ENCODE measurements at regions not wholly inside any gene's neighbourhood (a gene's known extent, or its start where the extent isn't known, plus 50 kb on each side); places are given as distances from the start of the nearest gene placed in this dataset.

GRCh38 chr5:117424559-117424958 is 849.9 kb upstream of the SEMA6A start:
- Histone ChIP-seq H3K4me3 (ENCODE audit: low read length) (no peak overlapping the region), H3K27ac (ENCODE audit: low read length) (no peak overlapping the region), H3K79me2 (ENCODE audit: low read length) (no peaks in the 10 kb centered on the region), H3K4me1 (ENCODE audit: low read length) (no peaks in the 10 kb centered on the region), H3K4me2 (ENCODE audit: low read depth, low read length) (no peak overlapping the region), H3K36me3 (replicated peaks; ENCODE audit: insufficient read depth, low read length) (no peaks in the 10 kb centered on the region), H3F3A (ENCODE audit: insufficient read depth, low read length) (no peaks in the 10 kb centered on the region), H3K9me2 (replicated peaks; ENCODE audit: insufficient read depth, low read length) (no peaks in the 10 kb centered on the region), H3K9ac (ENCODE audit: low read length) (no peak overlapping the region), H3K27me3 (replicated peaks; ENCODE audit: insufficient read depth, low read length) (no peaks in the 10 kb centered on the region), H2AFZ (ENCODE audit: low read length) (no peak overlapping the region), H4K20me1 (ENCODE audit: insufficient read depth, low read length) (no peaks in the 10 kb centered on the region), H3K9me3 (replicated peaks; ENCODE audit: insufficient read depth, low read length) (no peaks in the 10 kb centered on the region)
- TF ChIP-seq EZH2 (optimal IDR thresholded peaks at IDR 0.05; ENCODE audit: low read depth, low read length): no peak
- no peak for TF ChIP-seq CTCF (IDR thresholded peaks at IDR 0.05; ENCODE audit: low read length)
- no peak for TF ChIP-seq EZH2phosphoT487 (IDR thresholded peaks at IDR 0.05; ENCODE audit: low read length)
- DNase-seq: no peak

GRCh38 chr5:117417501-117417900 is 842.9 kb upstream of the SEMA6A start:
- DNase-seq: no peak
- no peak overlapping the region for H3K4me2 ChIP-seq (ENCODE audit: low read depth, low read length)
- no peaks in the 10 kb centered on the region for H3K9me2 ChIP-seq (replicated peaks; ENCODE audit: insufficient read depth, low read length)
- no peaks in the 10 kb centered on the region for H3K79me2 ChIP-seq (ENCODE audit: low read length)
- H3K4me3 ChIP-seq (ENCODE audit: low read length): no peak overlapping the region
- no peaks in the 10 kb centered on the region for H3K4me1 ChIP-seq (ENCODE audit: low read length)
- no peaks in the 10 kb centered on the region for H3F3A ChIP-seq (ENCODE audit: insufficient read depth, low read length)
- no peaks in the 10 kb centered on the region; the same call in 1 of the 2 replicates for H3K9me3 ChIP-seq (replicated peaks; ENCODE audit: insufficient read depth, low read length)
- H3K36me3 ChIP-seq (replicated peaks; ENCODE audit: insufficient read depth, low read length): no peaks in the 10 kb centered on the region
- H3K27me3 ChIP-seq (replicated peaks; ENCODE audit: insufficient read depth, low read length): no peaks in the 10 kb centered on the region
- TF ChIP-seq EZH2phosphoT487 (IDR thresholded peaks at IDR 0.05; ENCODE audit: low read length): no peak
- TF ChIP-seq CTCF (IDR thresholded peaks at IDR 0.05; ENCODE audit: low read length): no peak
- TF ChIP-seq EZH2 (optimal IDR thresholded peaks at IDR 0.05; ENCODE audit: low read depth, low read length): no peak
- H2AFZ ChIP-seq (ENCODE audit: low read length): no peak overlapping the region
- no peak overlapping the region for H3K27ac ChIP-seq (ENCODE audit: low read length)
- H3K9ac ChIP-seq (ENCODE audit: low read length): no peak overlapping the region
- H4K20me1 ChIP-seq (ENCODE audit: insufficient read depth, low read length): no peaks in the 10 kb centered on the region

- Histone ChIP-seq H4K20me1 (ENCODE audit: insufficient read depth, low read length) (no peaks in the 10 kb centered on the region), H3K27me3 (replicated peaks; ENCODE audit: insufficient read depth, low read length) (no peaks in the 10 kb centered on the region), H3K27ac (ENCODE audit: low read length) (no peak overlapping the region), H3K79me2 (ENCODE audit: low read length) (no peaks in the 10 kb centered on the region), H3K9me2 (replicated peaks; ENCODE audit: insufficient read depth, low read length) (no peaks in the 10 kb centered on the region), H3K4me3 (ENCODE audit: low read length) (no peak overlapping the region), H3K9me3 (replicated peaks; ENCODE audit: insufficient read depth, low read length) (no peaks in the 10 kb centered on the region; the same call in 1 of the 2 replicates), H3K4me2 (ENCODE audit: low read depth, low read length) (no peak overlapping the region), H3K9ac (ENCODE audit: low read length) (no peak overlapping the region), H3K4me1 (ENCODE audit: low read length) (no peaks in the 10 kb centered on the region), H2AFZ (ENCODE audit: low read length) (no peak overlapping the region), H3K36me3 (replicated peaks; ENCODE audit: insufficient read depth, low read length) (no peaks in the 10 kb centered on the region), H3F3A (ENCODE audit: insufficient read depth, low read length) (no peaks in the 10 kb centered on the region)
- no peak for DNase-seq
- TF ChIP-seq EZH2 (optimal IDR thresholded peaks at IDR 0.05; ENCODE audit: low read depth, low read length): no peak
- no peak for TF ChIP-seq CTCF (IDR thresholded peaks at IDR 0.05; ENCODE audit: low read length)
- TF ChIP-seq EZH2phosphoT487 (IDR thresholded peaks at IDR 0.05; ENCODE audit: low read length): no peak
Observed at GRCh38 chr5:117414926-117415325, 840.3 kb upstream of the SEMA6A start.
